Dedifferentiated amniotic fluid mesenchymal stem cell (primary cell): ENCODE measurements at regions not wholly inside any gene's neighbourhood (a gene's known extent, or its start where the extent isn't known, plus 50 kb on each side); places are given as distances from the start of the nearest gene placed in this dataset.

Source experiments
- DNase-seq: peaks from one replicate; pipeline ENCODE4 v3.0.0-alpha.2; 2016; ENCODE audit errors: extremely low spot score

- DNase-seq, result no peak
These were observed 162.0 kb downstream of the MDFIC start for GRCh38 chr7:115083935-115084334.

DNA sequence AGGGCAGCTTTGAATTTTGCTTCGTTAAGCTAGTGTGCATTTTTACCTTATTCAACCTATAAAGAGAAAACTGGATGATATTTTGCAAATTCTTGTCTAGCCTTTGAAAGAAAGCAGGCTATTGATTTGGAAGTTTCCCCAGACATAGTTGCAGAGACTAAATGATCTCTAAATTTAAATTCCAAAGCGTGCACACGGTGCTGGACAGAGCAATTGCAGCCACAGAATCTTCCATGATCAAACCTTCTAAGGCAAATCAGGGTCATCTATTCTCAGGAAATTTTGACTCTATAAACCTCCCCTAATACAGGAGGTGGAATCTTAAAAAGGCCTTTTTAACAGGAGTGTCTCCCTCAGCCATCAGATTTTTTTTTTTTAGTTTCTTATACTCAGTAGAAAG is 159.9 kb downstream of the MDFIC start:
- DNase-seq, result no peak

DNA sequence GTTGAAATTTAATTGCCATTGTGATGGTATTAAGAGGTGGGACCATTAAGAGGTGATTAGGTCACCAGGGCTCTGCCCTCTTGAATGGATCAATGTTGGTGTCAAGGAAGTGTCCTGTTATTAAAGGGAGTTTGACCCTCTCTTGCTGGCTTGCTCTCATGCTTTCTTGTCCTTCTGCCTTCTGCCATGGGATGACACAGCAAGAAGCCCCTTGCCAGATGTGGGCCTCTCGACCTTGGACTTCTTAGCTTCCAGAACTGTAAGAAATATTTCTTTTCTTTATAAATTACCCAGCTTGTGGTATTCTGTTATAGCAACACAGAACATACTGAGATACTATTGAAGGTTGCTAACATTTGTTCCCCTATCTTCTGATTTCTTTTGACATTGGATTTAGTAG is 157.0 kb downstream of the MDFIC start:
- no peak for DNase-seq

GRCh38 chr7:115078386-115078785 is 156.5 kb downstream of the MDFIC start:
- DNase-seq, result no peak

DNA sequence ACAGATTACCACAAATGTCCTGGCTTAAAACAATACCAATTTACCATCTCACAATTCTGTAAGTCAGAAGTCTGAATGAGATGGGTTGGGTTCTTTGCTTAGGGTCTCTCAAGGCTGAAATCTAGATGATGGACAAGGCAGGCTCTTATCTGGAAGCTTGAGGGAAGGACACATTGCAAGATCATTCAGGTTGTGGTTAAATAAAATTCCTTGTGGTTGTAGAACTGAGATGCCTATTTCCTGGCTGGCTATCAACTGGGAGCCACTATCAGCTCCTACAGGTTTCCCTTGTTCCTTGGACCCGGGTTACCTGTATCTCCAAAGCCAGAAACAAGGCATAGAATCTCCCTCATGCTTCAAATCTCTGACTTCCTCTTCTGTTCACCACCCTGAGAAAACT is 148.4 kb downstream of the MDFIC start:
- DNase-seq, result no peak
